Activated T-cell treated with anti-CD3 and anti-CD28 coated beads, Interleukin-2, amount 50 U/mL, for 24 hours (primary cell): ENCODE measurements at regions not wholly inside any gene's neighbourhood (a gene's known extent, or its start where the extent isn't known, plus 50 kb on each side); places are given as distances from the start of the nearest gene placed in this dataset.

Source experiments
- DNase-seq: peaks from one replicate; pipeline ENCODE4 v3.0.0-alpha.2; 2020
- H3K27ac Mint-ChIP-seq: 2 replicates; pipeline ENCODE4 v1.8.0; 2020; ENCODE audit warnings: mild to moderate bottlenecking, mixed read lengths
- H3K27me3 Mint-ChIP-seq: 2 replicates; pipeline ENCODE4 v1.8.0; 2020; ENCODE audit warnings: mixed read lengths
- H3K36me3 Mint-ChIP-seq: 2 replicates; pipeline ENCODE4 v1.8.0; 2020; ENCODE audit warnings: low read depth, mixed read lengths
- H3K4me1 Mint-ChIP-seq: 2 replicates; pipeline ENCODE4 v1.8.0; 2020; ENCODE audit warnings: low read depth, mixed read lengths
- H3K4me3 Mint-ChIP-seq: 2 replicates; pipeline ENCODE4 v1.8.0; 2020; ENCODE audit warnings: mild to moderate bottlenecking, moderate library complexity, mixed read lengths
- H3K9me3 Mint-ChIP-seq: 2 replicates; pipeline ENCODE4 v1.8.0; 2020; ENCODE audit warnings: mixed read lengths

GRCh38 chr12:87866578-87867292 is 162.5 kb downstream of the C12orf50 start:
- Mint-ChIP-seq H3K4me3 (no peak overlapping the region), H3K4me1 (no peaks in the 10 kb centered on the region), H3K27me3 (no peaks in the 10 kb centered on the region), H3K9me3 (no peaks in the 10 kb centered on the region), H3K27ac (no peak overlapping the region), H3K36me3 (no peaks in the 10 kb centered on the region)
- DNase-seq, result no peak

GRCh38 chr12:87861791-87862190 is 167.4 kb downstream of the C12orf50 start:
- H3K27me3 Mint-ChIP-seq, result no peaks in the 10 kb centered on the region
- H3K36me3 Mint-ChIP-seq, result no peaks in the 10 kb centered on the region
- H3K4me1 Mint-ChIP-seq, result no peaks in the 10 kb centered on the region
- H3K27ac Mint-ChIP-seq, result no peak overlapping the region
- DNase-seq, result no peak
- H3K4me3 Mint-ChIP-seq, result no peak overlapping the region
- H3K9me3 Mint-ChIP-seq, result no peaks in the 10 kb centered on the region

DNA sequence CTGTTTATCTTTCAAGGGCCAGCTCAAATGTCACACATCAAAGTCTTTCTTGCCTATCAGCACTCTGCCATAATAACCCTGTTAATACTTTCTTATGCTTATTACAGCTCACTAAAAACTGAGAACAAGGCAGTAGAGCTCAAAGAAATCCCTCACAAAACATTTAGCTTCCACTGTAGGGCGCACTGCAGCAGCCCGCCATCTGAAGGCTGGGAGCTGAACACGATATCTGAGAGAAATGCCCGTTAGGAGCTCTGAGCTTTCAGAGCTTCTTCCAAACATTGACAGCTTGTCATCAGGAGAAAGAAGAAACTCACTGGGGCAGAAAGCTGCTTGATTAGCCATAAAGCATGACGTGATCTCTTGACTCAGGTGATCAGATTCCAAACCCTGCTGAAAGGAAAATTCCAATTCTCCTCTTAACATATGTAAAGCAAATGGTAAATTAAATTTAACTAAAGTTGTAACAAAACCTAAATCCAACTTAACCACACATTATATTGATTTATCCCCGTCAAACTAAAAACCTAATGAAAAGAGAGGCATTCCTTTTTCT is 175.7 kb downstream of the C12orf50 start:
- H3K4me3 Mint-ChIP-seq, result no peak overlapping the region
- no peak for DNase-seq
- no peaks in the 10 kb centered on the region for H3K36me3 Mint-ChIP-seq
- H3K9me3 Mint-ChIP-seq, result no peaks in the 10 kb centered on the region
- no peaks in the 10 kb centered on the region for H3K4me1 Mint-ChIP-seq
- H3K27ac Mint-ChIP-seq, result no peak overlapping the region
- no peaks in the 10 kb centered on the region for H3K27me3 Mint-ChIP-seq

DNA sequence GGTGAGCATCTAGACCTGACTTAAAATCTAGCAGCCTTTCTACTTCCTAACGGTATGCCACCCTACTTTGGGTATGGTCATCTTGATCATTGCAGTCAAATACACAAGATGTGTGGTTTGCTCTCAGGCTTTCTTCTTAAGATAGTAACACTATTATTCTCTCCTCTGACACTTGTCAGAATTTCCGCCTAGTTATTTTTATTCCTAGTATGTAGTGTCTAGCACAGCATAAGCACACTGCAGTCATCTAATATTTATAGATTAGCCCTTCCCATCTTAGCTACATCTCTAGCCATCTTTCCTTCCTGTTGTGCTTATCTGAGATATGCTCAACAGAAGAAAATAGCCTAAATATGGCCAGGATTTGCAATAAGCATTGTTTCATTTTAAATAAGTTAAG is 180.1 kb downstream of the C12orf50 start:
- Mint-ChIP-seq H3K9me3 (no peaks in the 10 kb centered on the region), H3K27me3 (peaks cover 4% of the 10 kb centered on the region), H3K36me3 (no peaks in the 10 kb centered on the region), H3K27ac (no peak overlapping the region), H3K4me1 (no peaks in the 10 kb centered on the region), H3K4me3 (no peak overlapping the region)
- no peak for DNase-seq

DNA sequence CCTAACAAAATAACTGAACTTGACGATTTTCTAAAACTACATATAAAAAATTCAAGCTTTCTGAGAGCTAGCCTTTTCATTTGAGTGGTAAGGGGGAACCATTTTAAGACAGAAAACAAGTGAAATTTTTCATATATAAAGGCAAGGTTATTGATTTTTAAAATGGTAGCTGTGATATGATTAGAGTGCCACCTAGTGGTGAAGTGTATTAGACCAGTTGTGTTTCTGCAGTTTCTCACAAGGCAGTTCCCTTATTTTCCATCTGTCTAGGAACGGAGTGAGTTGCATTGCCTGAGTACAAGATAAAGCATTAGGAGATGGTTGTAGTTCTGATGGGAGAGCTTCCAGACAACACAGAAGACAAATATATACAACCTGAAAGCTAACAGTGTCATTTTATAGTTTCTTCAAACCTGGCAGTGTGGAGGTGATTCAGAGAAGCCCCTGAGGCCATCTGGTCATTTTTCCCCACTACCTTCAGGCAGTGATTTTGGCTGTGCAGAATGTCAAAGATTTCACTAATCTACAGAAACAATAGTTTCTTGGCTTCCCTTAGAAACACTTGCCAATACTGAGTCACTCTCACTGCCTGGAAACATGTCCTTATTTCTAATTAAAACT is 180.8 kb downstream of the C12orf50 start:
- Mint-ChIP-seq H3K27ac (no peak overlapping the region), H3K27me3 (peaks cover 4% of the 10 kb centered on the region), H3K9me3 (no peaks in the 10 kb centered on the region), H3K36me3 (no peaks in the 10 kb centered on the region), H3K4me3 (no peak overlapping the region), H3K4me1 (no peaks in the 10 kb centered on the region)
- DNase-seq, result no peak

GRCh38 chr12:87847147-87847546 is 182.1 kb downstream of the C12orf50 start:
- H3K4me1 Mint-ChIP-seq, result no peaks in the 10 kb centered on the region
- H3K27ac Mint-ChIP-seq, result no peak overlapping the region
- peaks cover 4% of the 10 kb centered on the region for H3K27me3 Mint-ChIP-seq
- no peak for DNase-seq
- H3K36me3 Mint-ChIP-seq, result no peaks in the 10 kb centered on the region
- H3K4me3 Mint-ChIP-seq, result no peak overlapping the region
- no peaks in the 10 kb centered on the region for H3K9me3 Mint-ChIP-seq

DNA sequence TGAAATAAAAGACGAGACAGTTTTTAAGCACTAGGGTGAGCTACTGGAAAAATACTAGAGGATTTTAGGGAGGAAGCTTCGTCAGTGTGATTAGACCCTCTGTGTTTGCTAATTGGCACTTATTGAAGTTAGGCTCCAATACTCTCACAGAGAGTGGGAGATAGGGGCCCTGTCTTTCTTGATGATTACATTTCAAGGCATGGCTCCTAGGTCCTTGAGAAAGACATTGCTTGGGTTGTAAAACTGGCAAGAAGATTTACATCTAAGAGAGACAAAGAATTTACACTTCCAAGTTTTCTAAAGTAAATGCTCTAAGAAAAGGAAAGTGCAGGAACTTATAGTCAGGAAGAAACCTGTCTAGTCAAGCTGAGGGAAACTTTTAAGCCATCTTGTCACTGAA is 183.2 kb downstream of the C12orf50 start:
- H3K27me3 Mint-ChIP-seq, result peaks cover 4% of the 10 kb centered on the region
- H3K4me1 Mint-ChIP-seq, result no peaks in the 10 kb centered on the region
- DNase-seq, result no peak

DNA sequence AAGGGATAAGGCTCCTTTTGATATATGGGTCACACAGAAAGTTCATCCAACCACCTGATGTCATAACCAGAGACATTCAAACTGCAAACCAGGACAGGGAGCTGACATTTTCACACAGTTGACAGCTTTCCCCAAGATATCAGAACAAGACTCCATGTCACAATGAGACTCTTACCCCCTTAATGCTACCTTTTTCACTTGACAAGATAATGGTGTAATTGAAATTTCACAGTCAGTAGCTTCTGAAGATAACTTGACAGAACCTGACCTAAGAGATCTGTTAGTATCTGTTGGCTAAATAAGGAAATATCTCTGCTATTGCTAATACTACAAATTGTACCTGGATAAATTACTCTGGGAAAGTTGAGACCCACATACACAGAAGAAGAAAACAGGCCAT is 187.3 kb downstream of the C12orf50 start:
- no peaks in the 10 kb centered on the region for H3K36me3 Mint-ChIP-seq
- DNase-seq, result no peak
- no peaks in the 10 kb centered on the region for H3K4me1 Mint-ChIP-seq
- H3K4me3 Mint-ChIP-seq, result no peak overlapping the region
- H3K27me3 Mint-ChIP-seq, result no peaks in the 10 kb centered on the region
- no peaks in the 10 kb centered on the region for H3K9me3 Mint-ChIP-seq
- no peak overlapping the region for H3K27ac Mint-ChIP-seq

More for the DNA sequence above, 183.2 kb downstream of the C12orf50 start:
- Mint-ChIP-seq H3K4me3 (no peak overlapping the region), H3K36me3 (no peaks in the 10 kb centered on the region), H3K27ac (no peak overlapping the region), H3K9me3 (no peaks in the 10 kb centered on the region)

GRCh38 chr12:87836190-87836589 is 193.0 kb downstream of the C12orf50 start:
- DNase-seq, result no peak
- Mint-ChIP-seq H3K4me1 (no peaks in the 10 kb centered on the region), H3K27ac (no peak overlapping the region), H3K27me3 (no peaks in the 10 kb centered on the region), H3K4me3 (no peak overlapping the region), H3K9me3 (no peaks in the 10 kb centered on the region), H3K36me3 (no peaks in the 10 kb centered on the region)

DNA sequence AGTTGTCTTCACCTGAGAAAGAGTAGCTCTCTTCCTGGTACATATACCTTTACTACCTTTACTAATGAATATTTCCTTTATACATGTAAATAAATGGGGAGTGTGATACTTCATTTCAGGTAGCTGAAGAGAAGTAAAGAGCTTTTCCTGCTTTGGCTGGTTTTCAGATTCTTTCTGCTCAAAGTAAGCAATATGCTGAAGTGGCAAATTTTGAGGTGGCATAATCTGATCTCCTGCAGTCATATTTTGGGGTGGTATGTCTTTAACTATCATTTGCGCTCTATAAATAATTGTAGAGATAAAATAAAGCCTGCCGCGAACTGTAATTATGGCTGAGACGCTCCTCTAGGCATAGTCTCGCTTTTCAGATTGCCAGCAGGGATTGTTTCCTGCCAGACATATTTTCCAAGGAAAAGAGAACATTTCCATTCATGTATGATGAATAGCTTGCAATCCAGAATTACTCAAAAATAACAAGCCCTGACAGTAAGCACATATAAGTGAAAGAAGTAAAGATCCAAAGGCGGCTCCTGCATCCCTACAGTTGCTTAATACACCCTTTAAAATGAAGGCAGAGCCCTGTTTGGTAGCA is 200.7 kb downstream of the C12orf50 start:
- DNase-seq, result no peak
- Mint-ChIP-seq H3K4me1 (no peaks in the 10 kb centered on the region), H3K4me3 (no peak overlapping the region), H3K36me3 (no peaks in the 10 kb centered on the region), H3K9me3 (no peaks in the 10 kb centered on the region), H3K27ac (no peak overlapping the region), H3K27me3 (no peaks in the 10 kb centered on the region)

DNA sequence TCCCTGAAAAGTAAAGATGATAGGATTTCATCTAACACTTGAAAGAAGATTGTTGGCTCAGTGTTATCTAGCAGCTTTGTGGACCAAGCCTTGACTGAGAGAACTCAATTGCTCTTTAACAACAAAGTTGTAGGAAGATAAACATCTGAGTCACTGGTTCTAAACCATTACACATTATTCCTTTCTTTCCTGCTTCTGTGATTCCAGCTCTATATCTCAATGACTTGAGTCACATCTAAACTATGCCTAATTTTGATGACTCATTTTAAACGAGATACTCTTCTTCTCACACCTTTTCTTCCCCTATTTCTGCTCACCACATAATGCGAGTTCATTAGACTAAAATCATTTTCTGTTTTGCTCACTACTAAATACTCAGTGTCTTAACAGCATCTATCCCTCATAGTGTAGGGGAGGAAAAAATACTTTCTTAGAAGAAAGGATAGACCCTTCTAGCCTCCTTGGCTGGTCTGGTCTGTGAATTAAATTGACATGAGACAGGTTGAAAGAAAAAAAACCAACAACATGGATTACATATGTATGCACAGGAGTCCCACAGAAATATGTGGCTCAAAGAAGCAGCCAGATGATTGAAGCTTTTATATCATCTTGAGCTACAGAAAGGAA is 201.4 kb downstream of the C12orf50 start:
- Mint-ChIP-seq H3K4me1 (no peaks in the 10 kb centered on the region), H3K36me3 (no peaks in the 10 kb centered on the region), H3K4me3 (no peak overlapping the region), H3K9me3 (no peaks in the 10 kb centered on the region), H3K27me3 (no peaks in the 10 kb centered on the region), H3K27ac (no peak overlapping the region)
- no peak for DNase-seq

- no peaks in the 10 kb centered on the region for H3K36me3 Mint-ChIP-seq
- H3K4me3 Mint-ChIP-seq, result no peak overlapping the region
- H3K9me3 Mint-ChIP-seq, result no peaks in the 10 kb centered on the region
- no peaks in the 10 kb centered on the region for H3K27me3 Mint-ChIP-seq
- no peaks in the 10 kb centered on the region for H3K4me1 Mint-ChIP-seq
- no peak overlapping the region for H3K27ac Mint-ChIP-seq
- no peak for DNase-seq
Measured at GRCh38 chr12:87822923-87823322, 206.3 kb downstream of the C12orf50 start.

DNA sequence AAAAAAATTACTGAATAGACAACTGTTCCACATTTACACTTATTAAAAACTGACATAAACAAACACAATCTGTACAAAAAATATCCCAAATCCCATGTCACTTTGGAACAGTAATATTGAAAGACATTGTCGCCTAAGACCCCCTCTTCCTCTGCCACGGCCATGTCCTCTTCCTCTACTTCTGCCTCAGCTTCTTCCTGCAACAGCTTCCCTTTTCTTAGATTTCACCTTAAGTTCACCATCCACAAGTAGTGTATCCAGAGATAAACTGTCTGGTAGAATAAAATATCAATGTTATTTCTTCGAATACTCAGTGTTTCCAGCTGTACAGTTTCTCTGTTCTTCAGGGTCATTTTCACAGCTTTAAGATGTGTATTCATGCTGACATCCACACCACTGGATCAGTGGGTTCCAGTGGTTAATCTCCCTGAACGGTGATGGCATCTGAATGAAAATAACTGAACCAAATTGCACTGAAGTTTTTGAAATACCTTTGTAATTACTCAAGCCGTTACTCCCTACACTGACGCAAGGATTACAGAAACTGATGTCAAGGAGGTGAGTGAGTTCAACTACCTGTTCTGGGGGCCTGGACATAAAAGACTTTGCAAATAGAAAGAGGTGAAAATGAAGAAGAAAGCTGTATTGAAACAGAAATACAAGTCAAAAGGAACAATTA is 208.5 kb downstream of the C12orf50 start:
- Mint-ChIP-seq H3K27ac (no peak overlapping the region), H3K4me3 (no peak overlapping the region), H3K4me1 (no peaks in the 10 kb centered on the region), H3K9me3 (no peaks in the 10 kb centered on the region), H3K27me3 (no peaks in the 10 kb centered on the region), H3K36me3 (no peaks in the 10 kb centered on the region)
- no peak for DNase-seq

- Mint-ChIP-seq H3K27ac (no peak overlapping the region), H3K36me3 (no peaks in the 10 kb centered on the region), H3K4me3 (no peak overlapping the region), H3K27me3 (no peaks in the 10 kb centered on the region), H3K4me1 (no peaks in the 10 kb centered on the region), H3K9me3 (no peaks in the 10 kb centered on the region)
- no peak for DNase-seq
Measured at GRCh38 chr12:87818441-87818840, 210.8 kb downstream of the C12orf50 start.
